Endodermal cell (in vitro differentiated cells): ENCODE measurements at regions not wholly inside any gene's neighbourhood (a gene's known extent, or its start where the extent isn't known, plus 50 kb on each side); places are given as distances from the start of the nearest gene placed in this dataset.

Source experiments
- DNase-seq: peaks from one replicate; pipeline ENCODE4 v3.0.0-alpha.2; 2017
- H3K27ac ChIP-seq: 2 replicates; pipeline ENCODE4 v1.5.1; 2013; ENCODE audit warnings: mild to moderate bottlenecking, low read depth, low read length, moderate library complexity
- H3K27me3 ChIP-seq: 2 replicates; pipeline ENCODE4 v1.6.1; 2013; ENCODE audit warnings: mild to moderate bottlenecking, low read length, moderate library complexity; ENCODE audit not compliant: insufficient read depth, control insufficient read depth, poor library complexity, severe bottlenecking
- H3K36me3 ChIP-seq: 2 replicates; pipeline ENCODE4 v1.7.0; 2013; ENCODE audit warnings: mild to moderate bottlenecking, low read length, moderate library complexity; ENCODE audit not compliant: control insufficient read depth, insufficient read depth
- H3K4me1 ChIP-seq: one replicate; pipeline ENCODE4 v1.7.0; 2013; ENCODE audit warnings: low read length; ENCODE audit not compliant: control insufficient read depth, insufficient read depth
- H3K4me3 ChIP-seq: 2 replicates; pipeline ENCODE4 v1.5.1; 2013; ENCODE audit warnings: mild to moderate bottlenecking, low read length, moderate library complexity
- H3K9ac ChIP-seq: 2 replicates; pipeline ENCODE4 v1.6.1; 2013; ENCODE audit warnings: mild to moderate bottlenecking, low read length, moderate library complexity; ENCODE audit not compliant: poor library complexity, severe bottlenecking; ENCODE audit errors: extremely low read depth
- H3K9me3 ChIP-seq: 2 replicates; pipeline ENCODE4 v1.6.1; 2013; ENCODE audit warnings: mild to moderate bottlenecking, low read length, moderate library complexity; ENCODE audit not compliant: control insufficient read depth
- H3K27ac Mint-ChIP-seq: 2 replicates; pipeline ENCODE4 v1.8.0; 2020; ENCODE audit warnings: mixed read lengths
- H3K27me3 Mint-ChIP-seq: 2 replicates; pipeline ENCODE4 v1.8.0; 2021; ENCODE audit warnings: mild to moderate bottlenecking, mixed read lengths; ENCODE audit not compliant: insufficient read depth
- H3K36me3 Mint-ChIP-seq: 2 replicates; pipeline ENCODE4 v1.8.0; 2020; ENCODE audit warnings: low read depth, mixed read lengths
- H3K4me1 Mint-ChIP-seq: 2 replicates; pipeline ENCODE4 v1.8.0; 2020; ENCODE audit warnings: mixed read lengths
- H3K4me3 Mint-ChIP-seq: 2 replicates; pipeline ENCODE4 v1.8.0; 2020; ENCODE audit warnings: mild to moderate bottlenecking, moderate library complexity, mixed read lengths
- H3K9me3 Mint-ChIP-seq: 2 replicates; pipeline ENCODE4 v1.8.0; 2020; ENCODE audit warnings: mild to moderate bottlenecking, mixed read lengths
- CTCF ChIP-seq: fragments of 200-600 bp; sonication (generic); conservative IDR thresholded peaks from 2 replicates; pipeline ENCODE4 v1.5.0; 2021; ENCODE audit warnings: antibody characterized with exemption, mild to moderate bottlenecking
- WGBS, 2 experiments: methylation state at CpG; one replicate each; pipeline versions ENCODE4 v1.1.5 to v1.1.7; 2013; ENCODE audit warnings: missing lambda C conversion rate in 2 of 2, mixed read lengths in 1 of 2; ENCODE audit not compliant: insufficient coverage in 1 of 2, insufficient read length in 1 of 2; 5-methylcytosine and 5-hydroxymethylcytosine counted together

DNA sequence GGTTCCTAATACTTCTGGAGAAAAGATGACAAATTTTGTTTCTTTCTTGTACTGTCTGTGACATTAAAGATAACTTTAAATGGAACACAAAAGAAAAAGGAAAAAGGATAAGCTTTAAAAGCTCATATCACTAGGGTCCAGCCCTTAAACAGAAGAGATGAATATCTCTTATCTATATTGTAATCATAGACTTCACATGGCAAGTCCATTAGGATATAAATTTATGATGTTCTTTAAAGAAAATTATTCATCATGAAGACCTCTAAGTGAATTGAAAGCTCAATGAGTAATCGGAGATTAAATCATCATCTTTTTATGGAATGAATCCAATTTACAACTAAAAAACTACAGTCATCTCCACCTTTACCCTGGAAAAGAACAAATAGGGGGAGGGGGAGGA, 111.6 kb upstream of the SATB2 start:
- H3K36me3 ChIP-seq: no peaks in the 10 kb centered on the region
- H3K4me1 ChIP-seq: no peaks in the 10 kb centered on the region
- no peak overlapping the region for H3K4me3 Mint-ChIP-seq
- TF ChIP-seq CTCF: no peak
- peaks cover 8% of the 10 kb centered on the region for H3K4me1 Mint-ChIP-seq
- H3K9me3 ChIP-seq: no peaks in the 10 kb centered on the region
- no peaks in the 10 kb centered on the region for H3K27me3 ChIP-seq
- H3K27ac ChIP-seq: no peak overlapping the region
- no peaks in the 10 kb centered on the region for H3K36me3 Mint-ChIP-seq
- no peaks in the 10 kb centered on the region for H3K27me3 Mint-ChIP-seq
- no peak overlapping the region for H3K9ac ChIP-seq
- H3K4me3 ChIP-seq: no peak overlapping the region
- no peak for DNase-seq
- H3K27ac Mint-ChIP-seq: no peak overlapping the region
- no peaks in the 10 kb centered on the region for H3K9me3 Mint-ChIP-seq
- WGBS, 2 experiments: no CpG with 5 or more reads among the region's 1 CpG

GRCh38 chr2:199558156-199558555, 100.4 kb upstream of the SATB2 start:
- no peaks in the 10 kb centered on the region for H3K4me1 Mint-ChIP-seq
- no peak for TF ChIP-seq CTCF
- DNase-seq: no peak
- Histone ChIP-seq H3K9ac (no peak overlapping the region), H3K4me3 (no peak overlapping the region), H3K4me1 (no peaks in the 10 kb centered on the region), H3K36me3 (no peaks in the 10 kb centered on the region), H3K27ac (no peak overlapping the region), H3K9me3 (no peaks in the 10 kb centered on the region), H3K27me3 (no peaks in the 10 kb centered on the region)
- H3K36me3 Mint-ChIP-seq: no peaks in the 10 kb centered on the region
- 98 to 100% methylated on average over 5 to 13 of the region's 14 CpGs for WGBS, 2 experiments
- H3K27ac Mint-ChIP-seq: no peak overlapping the region
- H3K9me3 Mint-ChIP-seq: no peaks in the 10 kb centered on the region
- no peak overlapping the region for H3K4me3 Mint-ChIP-seq
- no peaks in the 10 kb centered on the region for H3K27me3 Mint-ChIP-seq

- H3K4me3 Mint-ChIP-seq: no peak overlapping the region
- Histone ChIP-seq H3K27ac (no peak overlapping the region), H3K36me3 (no peaks in the 10 kb centered on the region), H3K9ac (no peak overlapping the region), H3K27me3 (no peaks in the 10 kb centered on the region), H3K9me3 (no peaks in the 10 kb centered on the region), H3K4me1 (no peaks in the 10 kb centered on the region), H3K4me3 (no peak overlapping the region)
- DNase-seq: no peak
- H3K4me1 Mint-ChIP-seq: no peaks in the 10 kb centered on the region
- no peaks in the 10 kb centered on the region for H3K27me3 Mint-ChIP-seq
- H3K36me3 Mint-ChIP-seq: no peaks in the 10 kb centered on the region
- no peak for TF ChIP-seq CTCF
- 92 to 93% methylated on average over 5 to 12 of the region's 12 CpGs for WGBS, 2 experiments
- no peak overlapping the region for H3K27ac Mint-ChIP-seq
- no peaks in the 10 kb centered on the region for H3K9me3 Mint-ChIP-seq
Measured at GRCh38 chr2:199556527-199557285, 99.0 kb upstream of the SATB2 start.
